Transverse colon (tissue), 3 donors: ENCODE measurements at regions not wholly inside any gene's neighbourhood (a gene's known extent, or its start where the extent isn't known, plus 50 kb on each side); places are given as distances from the start of the nearest gene placed in this dataset.

Experiments used
- EP300 ChIP-seq: sonication (generic); formaldehyde crosslinking; IDR thresholded peaks from one replicate; pipeline ENCODE4 v1.6.1; 2017; ENCODE audit warnings: antibody characterized with exemption, low read depth
- POLR2A ChIP-seq: fragments of 450-650 bp; IDR thresholded peaks from one replicate; pipeline ENCODE4 v1.6.1; 2016; ENCODE audit warnings: antibody characterized with exemption, mild to moderate bottlenecking, moderate library complexity
- TF ChIP-seq, protein P1 (sequence below), 5 experiments: fragments of 200-600 bp in 3 of 5; fragments of 450-650 bp in 2 of 5; sonication (generic) in 3 of 5; IDR thresholded peaks; 1 replicate in 2 of 5; 2 replicates in 3 of 5; pipeline ENCODE4 v1.5.1; 2016 to 2017; ENCODE audit warnings: antibody characterized with exemption in 5 of 5, inconsistent platforms in 3 of 5, mild to moderate bottlenecking in 2 of 5, moderate library complexity in 1 of 5

DNA sequence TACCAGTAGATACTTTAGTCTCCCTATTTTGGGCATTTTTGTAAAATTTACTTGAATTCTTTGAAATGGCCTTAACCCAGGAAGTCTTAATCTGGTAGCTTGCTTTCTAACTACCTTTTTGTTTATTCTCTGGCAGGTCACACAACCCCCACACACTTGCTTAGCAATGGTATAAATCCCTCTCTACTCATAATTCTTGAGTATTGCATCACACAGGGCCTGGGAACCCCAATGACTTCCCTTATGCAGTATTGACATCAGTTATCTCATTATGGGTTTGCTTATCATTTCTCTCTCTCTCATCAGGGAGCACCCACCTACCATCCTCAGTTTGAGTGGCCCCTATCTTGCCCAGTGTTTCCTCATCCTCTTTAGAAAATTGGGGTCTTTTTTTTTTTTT, 207.1 kb downstream of the KCNS3 start:
- TF ChIP-seq, protein P1, sequence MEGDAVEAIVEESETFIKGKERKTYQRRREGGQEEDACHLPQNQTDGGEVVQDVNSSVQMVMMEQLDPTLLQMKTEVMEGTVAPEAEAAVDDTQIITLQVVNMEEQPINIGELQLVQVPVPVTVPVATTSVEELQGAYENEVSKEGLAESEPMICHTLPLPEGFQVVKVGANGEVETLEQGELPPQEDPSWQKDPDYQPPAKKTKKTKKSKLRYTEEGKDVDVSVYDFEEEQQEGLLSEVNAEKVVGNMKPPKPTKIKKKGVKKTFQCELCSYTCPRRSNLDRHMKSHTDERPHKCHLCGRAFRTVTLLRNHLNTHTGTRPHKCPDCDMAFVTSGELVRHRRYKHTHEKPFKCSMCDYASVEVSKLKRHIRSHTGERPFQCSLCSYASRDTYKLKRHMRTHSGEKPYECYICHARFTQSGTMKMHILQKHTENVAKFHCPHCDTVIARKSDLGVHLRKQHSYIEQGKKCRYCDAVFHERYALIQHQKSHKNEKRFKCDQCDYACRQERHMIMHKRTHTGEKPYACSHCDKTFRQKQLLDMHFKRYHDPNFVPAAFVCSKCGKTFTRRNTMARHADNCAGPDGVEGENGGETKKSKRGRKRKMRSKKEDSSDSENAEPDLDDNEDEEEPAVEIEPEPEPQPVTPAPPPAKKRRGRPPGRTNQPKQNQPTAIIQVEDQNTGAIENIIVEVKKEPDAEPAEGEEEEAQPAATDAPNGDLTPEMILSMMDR (IDR thresholded peaks at IDR 0.05) = no peak
- TF ChIP-seq EP300 (no peak), POLR2A (no peak)
